HEK293 (cell line): ENCODE measurements at regions not wholly inside any gene's neighbourhood (a gene's known extent, or its start where the extent isn't known, plus 50 kb on each side); places are given as distances from the start of the nearest gene placed in this dataset.

Source experiments
- CTCF ChIA-PET: fragments of 350-600 bp; formaldehyde crosslinking; extraction: SDS; loops from one replicate; lab custom pipeline; 2021; ENCODE audit warnings: antibody characterized with exemption; lab: Yijun Ruan, JAX
- POLR2A ChIA-PET: fragments of 300-600 bp; formaldehyde crosslinking; extraction: SDS; loops from one replicate; lab custom pipeline; 2020; ENCODE audit warnings: antibody characterized with exemption, inconsistent platforms; lab: Yijun Ruan, JAX
- H3K27ac ChIP-seq: fragments of 200-500 bp; sonication (Bioruptor generic); 2 replicates; pipeline ENCODE4 v1.5.1; 2014; ENCODE audit warnings: low read depth, low read length, control low read depth, inconsistent platforms; ENCODE audit errors: extremely low read depth
- H3K36me3 ChIP-seq, 2 experiments: fragments of 200-500 bp in 1 of 2; sonication (Bioruptor generic) in 1 of 2; 1 replicate in 1 of 2; 2 replicates in 1 of 2; pipeline ENCODE4 v1.5.1; 2014 to 2017; ENCODE audit warnings: inconsistent platforms in 2 of 2, low read length in 2 of 2; ENCODE audit not compliant: control insufficient read depth in 2 of 2, insufficient read depth in 1 of 2
- H3K4me1 ChIP-seq: fragments of 200-500 bp; sonication (Bioruptor generic); 2 replicates; pipeline ENCODE4 v1.5.1; 2014; ENCODE audit warnings: mild to moderate bottlenecking, low read length, inconsistent platforms; ENCODE audit not compliant: control insufficient read depth, insufficient read depth
- H3K4me3 ChIP-seq: 2 replicates; pipeline ENCODE4 v1.5.1; 2011; ENCODE audit warnings: low read depth, mild to moderate bottlenecking, control low read depth, low read length, moderate library complexity
- H3K9me3 ChIP-seq: fragments of 200-500 bp; sonication (Bioruptor generic); 2 replicates; pipeline ENCODE4 v1.5.1; 2014; ENCODE audit warnings: low read depth, low read length, inconsistent platforms; ENCODE audit not compliant: control insufficient read depth, insufficient read depth
- EGR2 ChIP-seq: fragments of 450-650 bp; formaldehyde crosslinking; IDR thresholded peaks from 2 replicates; pipeline ENCODE4 v1.5.1; 2016; ENCODE audit warnings: low read depth, missing biosample characterization, missing genetic modification characterization
- PRDM1 ChIP-seq: fragments of 450-650 bp; formaldehyde crosslinking; IDR thresholded peaks from 2 replicates; pipeline ENCODE4; 2016; ENCODE audit warnings: missing biosample characterization, missing genetic modification characterization
- REPIN1 ChIP-seq: fragments of 450-650 bp; formaldehyde crosslinking; IDR thresholded peaks from 2 replicates; pipeline ENCODE4 v1.5.1; 2017; ENCODE audit warnings: missing biosample characterization, missing genetic modification characterization, low read depth
- REST ChIP-seq: fragments of 450-650 bp; formaldehyde crosslinking; IDR thresholded peaks from 2 replicates; pipeline ENCODE4 v1.5.1; 2016; ENCODE audit warnings: missing biosample characterization, missing genetic modification characterization
- ZBTB48 ChIP-seq: fragments of 450-650 bp; formaldehyde crosslinking; IDR thresholded peaks from 2 replicates; pipeline ENCODE4 v1.5.1; 2016; ENCODE audit warnings: missing biosample characterization, missing genetic modification characterization
- ZEB2 ChIP-seq: fragments of 450-650 bp; formaldehyde crosslinking; IDR thresholded peaks from 2 replicates; pipeline ENCODE4 v1.5.1; 2016; ENCODE audit warnings: missing biosample characterization, missing genetic modification characterization
- ZNF138 ChIP-seq: fragments of 450-650 bp; formaldehyde crosslinking; IDR thresholded peaks from 2 replicates; pipeline ENCODE4 v1.5.1; 2016; ENCODE audit warnings: missing biosample characterization, missing genetic modification characterization, borderline replicate concordance
- ZNF157 ChIP-seq: fragments of 450-650 bp; formaldehyde crosslinking; IDR thresholded peaks from 2 replicates; pipeline ENCODE4 v1.5.1; 2016; ENCODE audit warnings: missing biosample characterization, missing genetic modification characterization
- ZNF24 ChIP-seq: fragments of 450-650 bp; formaldehyde crosslinking; IDR thresholded peaks from 2 replicates; pipeline ENCODE4 v1.5.1; 2016; ENCODE audit warnings: missing biosample characterization, missing genetic modification characterization
- ZNF248 ChIP-seq: fragments of 450-650 bp; formaldehyde crosslinking; IDR thresholded peaks from 2 replicates; pipeline ENCODE4 v1.5.1; 2017; ENCODE audit warnings: missing biosample characterization, missing genetic modification characterization
- ZNF266 ChIP-seq: fragments of 450-650 bp; formaldehyde crosslinking; IDR thresholded peaks from 2 replicates; pipeline ENCODE4 v1.5.1; 2016; ENCODE audit warnings: missing biosample characterization, missing genetic modification characterization, low read depth
- ZNF292 ChIP-seq: fragments of 450-650 bp; formaldehyde crosslinking; IDR thresholded peaks from 2 replicates; pipeline ENCODE4 v1.5.1; 2016; ENCODE audit warnings: low read depth, missing biosample characterization, missing genetic modification characterization, borderline replicate concordance
- ZNF335 ChIP-seq: fragments of 450-650 bp; formaldehyde crosslinking; conservative IDR thresholded peaks from 2 replicates; pipeline ENCODE4 v1.5.1; 2016; ENCODE audit warnings: missing biosample characterization, missing genetic modification characterization
- ZNF354C ChIP-seq: fragments of 450-650 bp; formaldehyde crosslinking; IDR thresholded peaks from 2 replicates; pipeline ENCODE4 v1.5.1; 2016; ENCODE audit warnings: missing biosample characterization, missing genetic modification characterization, low read depth, borderline replicate concordance
- ZNF518A ChIP-seq: fragments of 450-650 bp; formaldehyde crosslinking; conservative IDR thresholded peaks from 2 replicates; pipeline ENCODE4 v1.5.1; 2016; ENCODE audit warnings: low read depth, missing biosample characterization, missing genetic modification characterization
- ZNF629 ChIP-seq: fragments of 450-650 bp; formaldehyde crosslinking; IDR thresholded peaks from 2 replicates; pipeline ENCODE4 v1.5.1; 2017; ENCODE audit warnings: missing biosample characterization, missing genetic modification characterization
- ZNF645 ChIP-seq: fragments of 450-650 bp; formaldehyde crosslinking; IDR thresholded peaks from 2 replicates; pipeline ENCODE4; 2016; ENCODE audit warnings: missing biosample characterization, missing genetic modification characterization
- ZNF664 ChIP-seq: fragments of 450-650 bp; formaldehyde crosslinking; IDR thresholded peaks from 2 replicates; pipeline ENCODE4 v1.5.1; 2016; ENCODE audit warnings: missing biosample characterization, missing genetic modification characterization
- ZNF707 ChIP-seq: fragments of 450-650 bp; formaldehyde crosslinking; IDR thresholded peaks from 2 replicates; pipeline ENCODE4 v1.5.1; 2016; ENCODE audit warnings: missing biosample characterization, missing genetic modification characterization
- ZNF837 ChIP-seq: fragments of 450-650 bp; formaldehyde crosslinking; IDR thresholded peaks from 2 replicates; pipeline ENCODE4 v1.5.1; 2016; ENCODE audit warnings: missing biosample characterization, missing genetic modification characterization
- ZSCAN18 ChIP-seq: fragments of 450-650 bp; formaldehyde crosslinking; IDR thresholded peaks from 2 replicates; pipeline ENCODE4 v1.5.1; 2016; ENCODE audit warnings: missing biosample characterization, missing genetic modification characterization
- ZSCAN23 ChIP-seq: fragments of 450-650 bp; formaldehyde crosslinking; IDR thresholded peaks from 2 replicates; pipeline ENCODE4 v1.5.1; 2016; ENCODE audit warnings: missing biosample characterization, missing genetic modification characterization

- no peak for TF ChIP-seq ZNF629 (tag by site-specific recombination)
- no peak for TF ChIP-seq ZNF354C (tag by site-specific recombination)
- no peak for TF ChIP-seq REPIN1 (tag by site-specific recombination)
- no peak for TF ChIP-seq ZNF707 (tag by site-specific recombination)
- no peak for TF ChIP-seq ZSCAN18
Observed at GRCh38 chr6:16953446-16953845, 148.4 kb upstream of the STMND1 start (continued).

- POLR2A ChIA-PET: no interaction called here
- no peaks in the 10 kb centered on the region for H3K36me3 ChIP-seq
- TF ChIP-seq ZNF645 (tag by site-specific recombination) (no peak), EGR2 (tag by site-specific recombination) (no peak), ZNF837 (tag by site-specific recombination) (no peak), ZNF266 (no peak), ZNF157 (no peak), ZNF24 (tag by site-specific recombination) (no peak), ZEB2 (tag by site-specific recombination) (no peak), ZBTB48 (tag by site-specific recombination) (no peak)
- H3K4me3 ChIP-seq: no peak overlapping the region
- H3K4me1 ChIP-seq: peaks cover 13% of the 10 kb centered on the region
- no peaks in the 10 kb centered on the region for H3K9me3 ChIP-seq
- CTCF ChIA-PET: interaction anchor here (0.6 to 7.1 kb wide), 9 partner anchors 13 to 677 kb away, joined by 3 to 60 read pairs (median 4); no protein-coding TSS in a partner anchor
- no peak overlapping the region for H3K27ac ChIP-seq
Observed at GRCh38 chr6:16950825-16951495, 150.9 kb upstream of the STMND1 start.

- ChIA-PET CTCF (interaction anchor here (0.6 to 7.1 kb wide), 7 partner anchors 13 to 676 kb away, joined by 3 to 60 read pairs (median 4); no protein-coding TSS in a partner anchor), POLR2A (no interaction called here)
- Histone ChIP-seq H3K9me3 (no peaks in the 10 kb centered on the region), H3K27ac (no peak overlapping the region), H3K4me3 (no peak overlapping the region), H3K4me1 (peaks cover 13% of the 10 kb centered on the region), H3K36me3 (no peaks in the 10 kb centered on the region)
- TF ChIP-seq ZNF664 (tag by site-specific recombination) (no peak), REST (tag by site-specific recombination) (no peak), ZNF292 (tag by site-specific recombination) (no peak), ZNF335 (tag by site-specific recombination) (no peak), ZNF138 (tag by site-specific recombination) (no peak), PRDM1 (tag by site-specific recombination) (no peak), ZNF248 (tag by site-specific recombination) (no peak), ZNF518A (tag by site-specific recombination) (no peak), ZSCAN23 (tag by site-specific recombination) (no peak)
Observed at GRCh38 chr6:16950302-16950701, 151.5 kb upstream of the STMND1 start.
